ENCODE measurements at regions not wholly inside any gene's neighbourhood (a gene's known extent, or its start where the extent isn't known, plus 50 kb on each side); places are given as distances from the start of the nearest gene placed in this dataset.

DNA sequence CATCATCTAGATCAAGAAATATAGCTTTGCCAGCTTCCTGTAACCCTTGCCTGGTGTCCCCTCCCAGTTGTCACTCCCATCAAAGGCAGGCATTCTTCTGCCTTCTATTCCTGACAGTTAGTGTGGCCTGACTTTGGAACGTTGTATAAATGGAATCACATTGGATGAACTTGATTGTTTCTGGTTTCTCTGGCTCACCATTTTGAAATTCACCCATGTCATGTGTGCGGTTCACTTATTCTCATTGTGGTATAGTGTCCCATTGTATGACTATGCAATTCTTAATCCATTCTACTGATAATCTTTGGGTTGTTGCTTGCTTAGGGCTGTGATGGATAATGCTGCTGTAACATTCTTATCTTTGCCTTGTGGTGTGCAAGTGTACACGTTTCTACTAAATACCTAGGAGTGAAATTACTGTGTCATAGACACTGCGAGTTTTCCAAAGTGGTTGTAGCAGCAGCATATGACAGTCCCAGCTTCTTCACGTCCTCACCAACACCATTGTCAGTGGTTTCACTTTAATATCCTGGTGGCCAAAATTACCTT, 73.2 kb downstream of the VEGFA start:
- no TSS peak for BruUV-seq (replicated peaks)
- Histone ChIP-seq H3K27ac (ENCODE audit: insufficient read depth, low read depth, low read length) (no peak overlapping the region), H3K79me2 (ENCODE audit: control insufficient read depth, insufficient read depth, low read length) (no peaks in the 10 kb centered on the region), H3K9ac (replicated peaks; ENCODE audit: extremely low read depth, insufficient read depth, low read length) (no peak overlapping the region), H3K9me3 (replicated peaks; ENCODE audit: control insufficient read depth, insufficient read depth, low read length) (no peaks in the 10 kb centered on the region), H3K36me3 (ENCODE audit: control insufficient read depth in 2 of 2, extremely low read depth in 1 of 2, insufficient read depth in 2 of 2, low read length in 2 of 2) (no peaks in the 10 kb centered on the region), H4K20me1 (replicated peaks; ENCODE audit: control insufficient read depth, extremely low read depth, insufficient read depth, low read length) (no peaks in the 10 kb centered on the region), H3K4me1 (ENCODE audit: control insufficient read depth, extremely low read depth, insufficient read depth, low read length) (no peaks in the 10 kb centered on the region), H3K27me3 (ENCODE audit: control insufficient read depth in 2 of 2, insufficient read depth in 2 of 2, low read length in 2 of 2) (peaks cover 20 to 23% of the 10 kb centered on the region in 2 experiments), H3K4me3 (replicated peaks in 1 of 3; ENCODE audit: insufficient read depth in 1 of 3, low read depth in 1 of 3, low read length in 3 of 3) (no peak overlapping the region), H2AFZ (ENCODE audit: low read depth, low read length) (no peak overlapping the region), H3K4me2 (ENCODE audit: insufficient read depth, low read length) (no peak overlapping the region), H3K9me1 (replicated peaks; ENCODE audit: control insufficient read depth, extremely low read depth, insufficient read depth, low read length) (no peaks in the 10 kb centered on the region)
- ChIA-PET POLR2A (no interaction called here), CTCF (no interaction called here)
- no peak for DNase-seq (ENCODE audit: low read depth, low spot score)
- no peak for TF ChIP-seq POLR2A (IDR thresholded peaks at IDR 0.05; ENCODE audit: low read depth, low read length)
- TF ChIP-seq, protein P1, sequence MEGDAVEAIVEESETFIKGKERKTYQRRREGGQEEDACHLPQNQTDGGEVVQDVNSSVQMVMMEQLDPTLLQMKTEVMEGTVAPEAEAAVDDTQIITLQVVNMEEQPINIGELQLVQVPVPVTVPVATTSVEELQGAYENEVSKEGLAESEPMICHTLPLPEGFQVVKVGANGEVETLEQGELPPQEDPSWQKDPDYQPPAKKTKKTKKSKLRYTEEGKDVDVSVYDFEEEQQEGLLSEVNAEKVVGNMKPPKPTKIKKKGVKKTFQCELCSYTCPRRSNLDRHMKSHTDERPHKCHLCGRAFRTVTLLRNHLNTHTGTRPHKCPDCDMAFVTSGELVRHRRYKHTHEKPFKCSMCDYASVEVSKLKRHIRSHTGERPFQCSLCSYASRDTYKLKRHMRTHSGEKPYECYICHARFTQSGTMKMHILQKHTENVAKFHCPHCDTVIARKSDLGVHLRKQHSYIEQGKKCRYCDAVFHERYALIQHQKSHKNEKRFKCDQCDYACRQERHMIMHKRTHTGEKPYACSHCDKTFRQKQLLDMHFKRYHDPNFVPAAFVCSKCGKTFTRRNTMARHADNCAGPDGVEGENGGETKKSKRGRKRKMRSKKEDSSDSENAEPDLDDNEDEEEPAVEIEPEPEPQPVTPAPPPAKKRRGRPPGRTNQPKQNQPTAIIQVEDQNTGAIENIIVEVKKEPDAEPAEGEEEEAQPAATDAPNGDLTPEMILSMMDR (IDR thresholded peaks at IDR 0.05; ENCODE audit: extremely low read depth in 1 of 2, insufficient read depth in 1 of 2, low read depth in 1 of 2, low read length in 2 of 2): no peak
- TF ChIP-seq EZH2 (IDR thresholded peaks at IDR 0.05; ENCODE audit: borderline replicate concordance, low read depth, low read length, severe bottlenecking): no peak
- no peak for TF ChIP-seq MAX (IDR thresholded peaks at IDR 0.05; ENCODE audit: insufficient read depth, insufficient read length)
- no peak for TF ChIP-seq MYC (IDR thresholded peaks at IDR 0.05; ENCODE audit: low read depth, low read length)
- TF ChIP-seq JUN (IDR thresholded peaks at IDR 0.05; ENCODE audit: borderline replicate concordance, insufficient read depth, insufficient read length, low read depth): no peak
- no peak for TF ChIP-seq POLR2AphosphoS5 (IDR thresholded peaks at IDR 0.05; ENCODE audit: insufficient read depth, low read depth, low read length)
- no peak for TF ChIP-seq FOS (IDR thresholded peaks at IDR 0.05; ENCODE audit: borderline replicate concordance, insufficient read depth, low read length)
- TF ChIP-seq GATA2 (IDR thresholded peaks at IDR 0.05; ENCODE audit: insufficient read depth, insufficient read length, low read depth, low read length): no peak
- intact Hi-C loops (cut with micrococcal nuclease): no loop called here
- dilution Hi-C loops (cut with MboI; ENCODE audit: extremely low pct_ligation_motif_present, low sequenced_read_pairs): no loop called here
- FAIRE-seq: no peak

All from endothelial cell of umbilical vein (primary cell).